ENCODE measurements at regions not wholly inside any gene's neighbourhood (a gene's known extent, or its start where the extent isn't known, plus 50 kb on each side); places are given as distances from the start of the nearest gene placed in this dataset.

DNA sequence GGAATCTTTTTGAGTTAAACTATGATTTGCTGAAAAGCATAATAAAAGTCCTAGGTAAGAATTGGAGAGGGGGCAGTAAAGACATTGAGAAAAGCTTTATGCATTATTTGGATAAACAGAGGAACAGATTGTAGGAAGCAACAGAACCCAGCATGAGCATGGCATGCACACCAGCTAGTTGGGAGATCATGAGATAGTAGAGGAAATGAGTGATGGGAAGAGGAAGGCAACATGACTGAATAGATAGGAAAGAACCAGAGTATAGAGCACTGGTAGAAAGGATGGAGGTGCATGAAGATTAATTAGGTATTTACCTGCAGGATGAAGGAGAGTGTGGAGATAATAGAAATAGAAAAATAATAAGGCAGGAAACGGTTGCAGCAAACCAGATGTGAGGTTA is 248.5 kb upstream of the LMO3 start:
- DNase-seq (ENCODE audit: low read depth in 1 of 2, low spot score in 1 of 2) (no peak), ATAC-seq (no peak), FAIRE-seq (no peak)
- H3K4me1 ChIP-seq, result no peaks in the 10 kb centered on the region
- ChIA-PET POLR2A (no interaction called here), CTCF (no interaction called here)
- TF ChIP-seq RARB (CRISPR knock-in tag; IDR thresholded peaks at IDR 0.05) (no peak), ZFP36 (IDR thresholded peaks at IDR 0.05; ENCODE audit: borderline replicate concordance, partially characterized antibody) (no peak), GATA3 (IDR thresholded peaks at IDR 0.05; ENCODE audit: borderline replicate concordance) (no peak), ZSCAN20 (CRISPR knock-in tag; IDR thresholded peaks at IDR 0.05) (no peak), ZC3H11A (IDR thresholded peaks at IDR 0.05) (no peak), E2F6 (IDR thresholded peaks at IDR 0.05; ENCODE audit: borderline replicate concordance, low read depth) (no peak), PHF8 (IDR thresholded peaks at IDR 0.05; ENCODE audit: borderline replicate concordance, low read depth) (no peak), BCL3 (IDR thresholded peaks at IDR 0.05) (no peak), EP300 (IDR thresholded peaks at IDR 0.05) (no peak), ESRRA (IDR thresholded peaks at IDR 0.05; ENCODE audit: borderline replicate concordance, low read length) (no peak), KDM1A (IDR thresholded peaks at IDR 0.05; ENCODE audit: low read depth) (no peak), CBX2 (IDR thresholded peaks at IDR 0.05; ENCODE audit: borderline replicate concordance, low read depth) (no peak), FOSB (CRISPR knock-in tag; IDR thresholded peaks at IDR 0.05) (no peak), HOXB13 (CRISPR knock-in tag; IDR thresholded peaks at IDR 0.05; ENCODE audit: low read depth) (no peak)
- TF ChIP-seq, protein P1, sequence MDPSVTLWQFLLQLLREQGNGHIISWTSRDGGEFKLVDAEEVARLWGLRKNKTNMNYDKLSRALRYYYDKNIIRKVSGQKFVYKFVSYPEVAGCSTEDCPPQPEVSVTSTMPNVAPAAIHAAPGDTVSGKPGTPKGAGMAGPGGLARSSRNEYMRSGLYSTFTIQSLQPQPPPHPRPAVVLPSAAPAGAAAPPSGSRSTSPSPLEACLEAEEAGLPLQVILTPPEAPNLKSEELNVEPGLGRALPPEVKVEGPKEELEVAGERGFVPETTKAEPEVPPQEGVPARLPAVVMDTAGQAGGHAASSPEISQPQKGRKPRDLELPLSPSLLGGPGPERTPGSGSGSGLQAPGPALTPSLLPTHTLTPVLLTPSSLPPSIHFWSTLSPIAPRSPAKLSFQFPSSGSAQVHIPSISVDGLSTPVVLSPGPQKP (IDR thresholded peaks at IDR 0.05; ENCODE audit: low read depth, low read length), result no peak
- TF ChIP-seq, protein P2, sequence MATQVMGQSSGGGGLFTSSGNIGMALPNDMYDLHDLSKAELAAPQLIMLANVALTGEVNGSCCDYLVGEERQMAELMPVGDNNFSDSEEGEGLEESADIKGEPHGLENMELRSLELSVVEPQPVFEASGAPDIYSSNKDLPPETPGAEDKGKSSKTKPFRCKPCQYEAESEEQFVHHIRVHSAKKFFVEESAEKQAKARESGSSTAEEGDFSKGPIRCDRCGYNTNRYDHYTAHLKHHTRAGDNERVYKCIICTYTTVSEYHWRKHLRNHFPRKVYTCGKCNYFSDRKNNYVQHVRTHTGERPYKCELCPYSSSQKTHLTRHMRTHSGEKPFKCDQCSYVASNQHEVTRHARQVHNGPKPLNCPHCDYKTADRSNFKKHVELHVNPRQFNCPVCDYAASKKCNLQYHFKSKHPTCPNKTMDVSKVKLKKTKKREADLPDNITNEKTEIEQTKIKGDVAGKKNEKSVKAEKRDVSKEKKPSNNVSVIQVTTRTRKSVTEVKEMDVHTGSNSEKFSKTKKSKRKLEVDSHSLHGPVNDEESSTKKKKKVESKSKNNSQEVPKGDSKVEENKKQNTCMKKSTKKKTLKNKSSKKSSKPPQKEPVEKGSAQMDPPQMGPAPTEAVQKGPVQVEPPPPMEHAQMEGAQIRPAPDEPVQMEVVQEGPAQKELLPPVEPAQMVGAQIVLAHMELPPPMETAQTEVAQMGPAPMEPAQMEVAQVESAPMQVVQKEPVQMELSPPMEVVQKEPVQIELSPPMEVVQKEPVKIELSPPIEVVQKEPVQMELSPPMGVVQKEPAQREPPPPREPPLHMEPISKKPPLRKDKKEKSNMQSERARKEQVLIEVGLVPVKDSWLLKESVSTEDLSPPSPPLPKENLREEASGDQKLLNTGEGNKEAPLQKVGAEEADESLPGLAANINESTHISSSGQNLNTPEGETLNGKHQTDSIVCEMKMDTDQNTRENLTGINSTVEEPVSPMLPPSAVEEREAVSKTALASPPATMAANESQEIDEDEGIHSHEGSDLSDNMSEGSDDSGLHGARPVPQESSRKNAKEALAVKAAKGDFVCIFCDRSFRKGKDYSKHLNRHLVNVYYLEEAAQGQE (IDR thresholded peaks at IDR 0.05), result no peak
- 36% methylated on average over 1 of the region's 1 CpG for WGBS (ENCODE audit: missing lambda C conversion rate)
- no peak overlapping the region for H3K4me2 ChIP-seq
- H3K4me3 ChIP-seq, result no peak overlapping the region
- H3K27ac ChIP-seq, result no peak overlapping the region
- no peaks in the 10 kb centered on the region for H3K9me3 ChIP-seq

DNA sequence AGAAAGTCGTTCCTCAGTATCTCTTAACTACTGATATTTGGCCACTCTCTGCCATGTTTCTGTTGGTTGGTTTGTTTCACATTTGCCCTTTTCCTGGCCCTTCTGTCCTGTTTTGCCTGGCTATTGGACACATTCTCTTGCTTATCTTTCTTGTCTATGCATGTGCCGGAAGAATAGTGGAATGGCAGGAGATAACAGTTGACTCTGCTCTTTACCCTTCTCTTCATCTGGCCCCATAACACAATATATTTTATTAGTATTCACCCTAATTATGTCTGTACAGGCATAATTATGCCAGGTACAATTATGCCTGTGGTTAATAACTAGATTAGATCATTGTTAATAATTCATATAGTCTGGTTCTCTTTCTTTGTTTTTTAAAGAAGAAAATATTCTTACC is 243.5 kb upstream of the LMO3 start:
- POLR2A ChIA-PET, result no interaction called here
- no peak for FAIRE-seq
- TF ChIP-seq, protein P3, sequence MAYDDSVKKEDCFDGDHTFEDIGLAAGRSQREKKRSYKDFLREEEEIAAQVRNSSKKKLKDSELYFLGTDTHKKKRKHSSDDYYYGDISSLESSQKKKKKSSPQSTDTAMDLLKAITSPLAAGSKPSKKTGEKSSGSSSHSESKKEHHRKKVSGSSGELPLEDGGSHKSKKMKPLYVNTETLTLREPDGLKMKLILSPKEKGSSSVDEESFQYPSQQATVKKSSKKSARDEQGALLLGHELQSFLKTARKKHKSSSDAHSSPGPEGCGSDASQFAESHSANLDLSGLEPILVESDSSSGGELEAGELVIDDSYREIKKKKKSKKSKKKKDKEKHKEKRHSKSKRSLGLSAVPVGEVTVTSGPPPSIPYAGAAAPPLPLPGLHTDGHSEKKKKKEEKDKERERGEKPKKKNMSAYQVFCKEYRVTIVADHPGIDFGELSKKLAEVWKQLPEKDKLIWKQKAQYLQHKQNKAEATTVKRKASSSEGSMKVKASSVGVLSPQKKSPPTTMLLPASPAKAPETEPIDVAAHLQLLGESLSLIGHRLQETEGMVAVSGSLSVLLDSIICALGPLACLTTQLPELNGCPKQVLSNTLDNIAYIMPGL (CRISPR knock-in tag; IDR thresholded peaks at IDR 0.05; ENCODE audit: borderline replicate concordance), result no peak
- TF ChIP-seq EP300 (IDR thresholded peaks at IDR 0.05) (no peak), GATA3 (IDR thresholded peaks at IDR 0.05; ENCODE audit: borderline replicate concordance) (no peak), JUN (IDR thresholded peaks at IDR 0.05) (no peak), ESRRA (IDR thresholded peaks at IDR 0.05; ENCODE audit: borderline replicate concordance, low read length) (no peak), ZNF302 (CRISPR knock-in tag; IDR thresholded peaks at IDR 0.05) (no peak), CHD2 (IDR thresholded peaks at IDR 0.05; ENCODE audit: low read length, partially characterized antibody) (no peak), BCL3 (IDR thresholded peaks at IDR 0.05) (no peak), EHMT2 (IDR thresholded peaks at IDR 0.05; ENCODE audit: low read depth) (no peak), MYC (IDR thresholded peaks at IDR 0.05; ENCODE audit: borderline replicate concordance, low read length) (no peak), RNF2 (IDR thresholded peaks at IDR 0.05; ENCODE audit: borderline replicate concordance, low read depth) (no peak)
- TF ChIP-seq, protein P2 (IDR thresholded peaks at IDR 0.05), result no peak

More for the DNA sequence above, 243.5 kb upstream of the LMO3 start:
- CTCF ChIA-PET, result no interaction called here
- DNase-seq (ENCODE audit: low read depth in 1 of 2, low spot score in 1 of 2) (no peak), ATAC-seq (no peak)
- Histone ChIP-seq H3K4me3 (no peak overlapping the region), H3K9me3 (no peaks in the 10 kb centered on the region), H3K4me1 (no peaks in the 10 kb centered on the region), H3K4me2 (no peak overlapping the region), H3K27ac (no peak overlapping the region)
- WGBS (ENCODE audit: missing lambda C conversion rate), result 49% methylated on average over 2 of the region's 2 CpGs
